Keratinocyte (primary cell): ENCODE measurements at regions not wholly inside any gene's neighbourhood (a gene's known extent, or its start where the extent isn't known, plus 50 kb on each side); places are given as distances from the start of the nearest gene placed in this dataset.

ENCODE experiments used
- DNase-seq: peaks from one replicate; pipeline ENCODE4 v3.0.0-alpha.2; 2011; ENCODE audit warnings: low read depth, missing footprints, low spot score
- FAIRE-seq: peaks from 2 replicates; lab custom pipeline; 2011; peaks lifted over from hg19 to GRCh38; lab: Jason Lieb, UNC
- H2AFZ ChIP-seq: 2 replicates; pipeline ENCODE4 v1.6.0; 2012; ENCODE audit warnings: low read length, control low read depth, inconsistent platforms; ENCODE audit not compliant: control insufficient read depth
- H3K27ac ChIP-seq: 2 replicates; pipeline ENCODE4 v1.5.1; 2011; ENCODE audit warnings: low read length; ENCODE audit not compliant: control insufficient read depth, insufficient read depth
- H3K27me3 ChIP-seq: 3 replicates; pipeline ENCODE4 v1.6.0; 2011; ENCODE audit warnings: low read length; ENCODE audit not compliant: control insufficient read depth, insufficient read depth; ENCODE audit errors: extremely low read depth
- H3K36me3 ChIP-seq, 2 experiments: 2 replicates in 1 of 2; 3 replicates in 1 of 2; pipeline ENCODE4 v1.5.1; 2011; ENCODE audit warnings: low read length in 2 of 2, mild to moderate bottlenecking in 1 of 2; ENCODE audit not compliant: control insufficient read depth in 2 of 2, insufficient read depth in 2 of 2; ENCODE audit errors: extremely low read depth in 1 of 2
- H3K4me1 ChIP-seq: 3 replicates; pipeline ENCODE4 v1.5.1; 2011; ENCODE audit warnings: low read length; ENCODE audit not compliant: control insufficient read depth, insufficient read depth; ENCODE audit errors: extremely low read depth
- H3K4me2 ChIP-seq: 3 replicates; pipeline ENCODE4 v1.6.0; 2011; ENCODE audit warnings: low read depth, low read length; ENCODE audit not compliant: control insufficient read depth, insufficient read depth; ENCODE audit errors: extremely low read depth
- H3K4me3 ChIP-seq, 3 experiments: fragments of 200-600 bp in 1 of 3; sonication (generic) in 1 of 3; 2 replicates in 2 of 3; 3 replicates in 1 of 3; pipeline ENCODE4 v1.5.1; 2011 to 2016; ENCODE audit warnings: low read length in 3 of 3, mild to moderate bottlenecking in 3 of 3, control low read depth in 2 of 3, inconsistent platforms in 1 of 3, low read depth in 1 of 3, mixed read lengths in 1 of 3, mixed run types in 1 of 3, moderate library complexity in 1 of 3; ENCODE audit not compliant: control insufficient read depth in 2 of 3, insufficient read depth in 2 of 3; ENCODE audit errors: extremely low read depth in 1 of 3
- H3K79me2 ChIP-seq: 2 replicates; pipeline ENCODE4 v1.6.0; 2012; ENCODE audit warnings: low read length; ENCODE audit not compliant: control insufficient read depth, insufficient read depth
- H3K9ac ChIP-seq: 3 replicates; pipeline ENCODE4 v1.6.0; 2011; ENCODE audit warnings: low read length; ENCODE audit not compliant: control insufficient read depth, insufficient read depth; ENCODE audit errors: extremely low read depth
- H3K9me1 ChIP-seq: 3 replicates; pipeline ENCODE4 v1.6.0; 2011; ENCODE audit warnings: low read length; ENCODE audit not compliant: control insufficient read depth, insufficient read depth; ENCODE audit errors: extremely low read depth
- H3K9me3 ChIP-seq: 2 replicates; pipeline ENCODE4 v1.5.1; 2012; ENCODE audit warnings: low read depth, low read length; ENCODE audit not compliant: control insufficient read depth
- H4K20me1 ChIP-seq: 3 replicates; pipeline ENCODE4 v1.6.0; 2011; ENCODE audit warnings: low read length; ENCODE audit not compliant: control insufficient read depth, insufficient read depth; ENCODE audit errors: extremely low read depth
- CTCF ChIP-seq, 3 experiments: IDR thresholded peaks in 1 of 3; conservative IDR thresholded peaks in 1 of 3; optimal IDR thresholded peaks in 1 of 3; 2 replicates in 2 of 3; 3 replicates in 1 of 3; pipeline versions ENCODE3 to v1.5.1; 2011; ENCODE audit warnings: low read length in 3 of 3, mild to moderate bottlenecking in 3 of 3, moderate library complexity in 2 of 3, control low read depth in 1 of 3, inconsistent platforms in 1 of 3; ENCODE audit not compliant: insufficient read depth in 2 of 3; ENCODE audit errors: extremely low read depth in 1 of 3
- EZH2 ChIP-seq: IDR thresholded peaks from one replicate; pipeline ENCODE4 v1.6.1; 2012; ENCODE audit warnings: inconsistent platforms, mild to moderate bottlenecking, low read length, moderate library complexity
- dilution Hi-C: fragments of 300-500 bp; cut with MboI; formaldehyde crosslinking; loops from one replicate; pipeline ENCODE4 v1.7.0; 2020; ENCODE audit warnings: low sequenced_read_pairs; ENCODE audit not compliant: extremely low pct_ligation_motif_present

- Histone ChIP-seq H3K4me2 (no peak overlapping the region), H2AFZ (no peak overlapping the region), H3K27ac (no peak overlapping the region), H3K36me3 (no peaks in the 10 kb centered on the region), H4K20me1 (no peaks in the 10 kb centered on the region), H3K27me3 (no peaks in the 10 kb centered on the region), H3K9me3 (no peaks in the 10 kb centered on the region), H3K4me3 (no peak overlapping the region), H3K4me1 (no peaks in the 10 kb centered on the region), H3K79me2 (no peaks in the 10 kb centered on the region), H3K9me1 (no peaks in the 10 kb centered on the region), H3K9ac (no peak overlapping the region)
- dilution Hi-C loops, result no loop called here
- no peak for DNase-seq
- FAIRE-seq, result no peak
- no peak for TF ChIP-seq CTCF (optimal IDR thresholded peaks at IDR 0.05 in 1 of 3, IDR thresholded peaks at IDR 0.05 in 1 of 3, conservative IDR thresholded peaks at IDR 0.05 in 1 of 3; ENCODE audit: extremely low read depth in 1 of 3, insufficient read depth in 2 of 3, low read length in 3 of 3)
- TF ChIP-seq EZH2, result no peak
Observed at GRCh38 chr1:147843486-147843885, 59.1 kb upstream of the GJA8 start.

DNA sequence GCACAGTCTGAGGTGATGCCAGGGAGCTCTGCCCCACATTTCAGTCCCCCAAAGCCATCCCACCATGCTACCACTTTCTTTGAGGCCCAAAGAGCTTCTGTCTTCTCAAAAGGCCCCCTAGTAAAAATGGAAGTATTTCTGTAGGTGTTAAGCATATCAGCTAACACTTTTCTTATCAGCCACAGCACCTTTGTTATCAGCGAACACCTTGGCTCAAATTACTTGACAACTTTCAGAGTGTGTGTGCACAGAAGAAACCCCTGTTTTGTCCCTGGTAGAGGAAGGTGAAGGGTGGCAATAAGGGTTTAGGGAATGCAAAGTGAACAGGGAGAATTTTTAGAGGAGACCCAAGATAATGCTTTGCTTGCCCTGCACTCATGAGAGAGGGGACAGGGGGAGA lies 54.8 kb upstream of the GJA8 start:
- DNase-seq, result no peak
- Histone ChIP-seq H3K4me3 (no peak overlapping the region), H3K9ac (no peak overlapping the region), H3K27ac (no peak overlapping the region), H4K20me1 (no peaks in the 10 kb centered on the region), H3K9me1 (no peaks in the 10 kb centered on the region), H3K79me2 (no peaks in the 10 kb centered on the region), H3K4me1 (no peaks in the 10 kb centered on the region), H2AFZ (no peak overlapping the region), H3K36me3 (no peaks in the 10 kb centered on the region), H3K4me2 (no peak overlapping the region), H3K9me3 (no peaks in the 10 kb centered on the region), H3K27me3 (no peaks in the 10 kb centered on the region)
- no peak for FAIRE-seq
- dilution Hi-C loops, result no loop called here
- no peak for TF ChIP-seq CTCF (optimal IDR thresholded peaks at IDR 0.05 in 1 of 3, IDR thresholded peaks at IDR 0.05 in 1 of 3, conservative IDR thresholded peaks at IDR 0.05 in 1 of 3; ENCODE audit: extremely low read depth in 1 of 3, insufficient read depth in 2 of 3, low read length in 3 of 3)
- TF ChIP-seq EZH2, result no peak
